Ovary (tissue), 7 donors: ENCODE measurements at regions not wholly inside any gene's neighbourhood (a gene's known extent, or its start where the extent isn't known, plus 50 kb on each side); places are given as distances from the start of the nearest gene placed in this dataset.

ENCODE experiments used
- DNase-seq, 5 donors: peaks; one replicate each; pipeline ENCODE4 v3.0.0-alpha.2; 2019 to 2020
- H3K27ac ChIP-seq, 2 donors: fragments of 200-600 bp; one replicate each; pipeline versions ENCODE4 v1.5.1 to v1.8.0; 2019 to 2022
- H3K27me3 ChIP-seq: fragments of 200-600 bp; one replicate; pipeline ENCODE4 v1.8.0; 2022
- H3K36me3 ChIP-seq: fragments of 200-600 bp; sonication (generic); one replicate; pipeline ENCODE4 v1.5.1; 2019
- H3K4me1 ChIP-seq: one replicate; pipeline ENCODE4 v1.8.1; 2013; ENCODE audit warnings: mild to moderate bottlenecking, moderate library complexity; ENCODE audit not compliant: insufficient read depth
- H3K4me3 ChIP-seq: fragments of 200-600 bp; sonication (generic); one replicate; pipeline ENCODE4 v1.5.1; 2017
- H3K9me3 ChIP-seq, 2 donors: fragments of 200-600 bp in 1 of 2; sonication (generic) in 1 of 2; one replicate each; pipeline versions ENCODE4 v1.5.1 to v1.8.1; 2013 to 2019; ENCODE audit warnings: mild to moderate bottlenecking in 1 of 2, moderate library complexity in 1 of 2
- CTCF ChIP-seq, 3 donors: fragments of 450-650 bp in 2 of 3; fragments of 200-600 bp in 1 of 3; IDR thresholded peaks; one replicate each; pipeline versions ENCODE4 v1.5.1 to v1.8.0; 2016 to 2022; ENCODE audit warnings: antibody characterized with exemption in 3 of 3, mild to moderate bottlenecking in 1 of 3
- EP300 ChIP-seq: sonication (generic); formaldehyde crosslinking; IDR thresholded peaks from one replicate; pipeline ENCODE4 v1.6.1; 2017; ENCODE audit warnings: antibody characterized with exemption
- POLR2A ChIP-seq: fragments of 450-650 bp; IDR thresholded peaks from one replicate; pipeline ENCODE4 v1.6.1; 2017; ENCODE audit warnings: antibody characterized with exemption, mild to moderate bottlenecking, moderate library complexity
- WGBS, 3 donors: extraction: QIAGEN DNeasy Blood & Tissue Kit in 1 of 3; methylation state at CpG; one replicate each; pipeline versions ENCODE4 v1.1.5 to v1.1.7; 2013 to 2017; 5-methylcytosine and 5-hydroxymethylcytosine counted together
- intact Hi-C, 4 donors: fragments of 100-400 bp; cut with DNase I; formaldehyde crosslinking; loops; one replicate each; pipeline versions ENCODE4 v1.11.0 to v1.15.1; 2022 to 2023
- donor health status: DM: no; HTN: no; CAD: no; lungs with moderate emphysema.
- donor health status: DM: no; HTN: no; CAD: no.
- donor health status: Bipolar disorder and iron deficiency.
- donor health status: DM: no; HTN: no; CAD: no.
- donor health status: DM: yes; HTN: yes; CAD: no.

- no peak for TF ChIP-seq POLR2A
- no peak for TF ChIP-seq CTCF (IDR thresholded peaks at IDR 0.05)
- TF ChIP-seq EP300, result no peak
- Histone ChIP-seq H3K9me3 (no peaks in the 10 kb centered on the region), H3K27ac (no peak overlapping the region), H3K27me3 (no peaks in the 10 kb centered on the region), H3K4me1 (peaks cover 4% of the 10 kb centered on the region), H3K4me3 (no peak overlapping the region), H3K36me3 (no peaks in the 10 kb centered on the region)
- DNase-seq, result no peak
- intact Hi-C loops, result no loop called here
- 74 to 90% (median 90%) methylated on average over 2 of the region's 2 CpGs for WGBS, 3 donors
Observed at GRCh38 chr2:181807526-181807925, 84.0 kb upstream of the ITPRID2 start.

GRCh38 chr2:181810823-181811695 lies 80.5 kb upstream of the ITPRID2 start:
- Histone ChIP-seq H3K36me3 (no peaks in the 10 kb centered on the region), H3K27ac (no peak overlapping the region), H3K4me3 (no peak overlapping the region), H3K27me3 (no peaks in the 10 kb centered on the region), H3K9me3 (no peaks in the 10 kb centered on the region), H3K4me1 (peaks cover 4% of the 10 kb centered on the region)
- DNase-seq, result no peak
- intact Hi-C loops, result no loop called here
- TF ChIP-seq POLR2A, result no peak
- TF ChIP-seq EP300, result no peak
- no peak for TF ChIP-seq CTCF (IDR thresholded peaks at IDR 0.05)
- 22 to 24% (median 23%) methylated on average over 9 of the region's 9 CpGs for WGBS, 3 donors

- peaks cover 4% of the 10 kb centered on the region for H3K4me1 ChIP-seq
- no peaks in the 10 kb centered on the region for H3K27me3 ChIP-seq
- no peaks in the 10 kb centered on the region for H3K9me3 ChIP-seq
- no peak for TF ChIP-seq CTCF (IDR thresholded peaks at IDR 0.05)
- no peak for TF ChIP-seq EP300
- no peak for TF ChIP-seq POLR2A
- H3K4me3 ChIP-seq, result no peak overlapping the region
- H3K27ac ChIP-seq, result no peak overlapping the region
- no peaks in the 10 kb centered on the region for H3K36me3 ChIP-seq
- WGBS, 3 donors, result 84 to 89% (median 85%) methylated on average over 2 of the region's 2 CpGs
- intact Hi-C loops, result no loop called here
- DNase-seq, result no peak
Observed at GRCh38 chr2:181812106-181812743, 79.3 kb upstream of the ITPRID2 start.

GRCh38 chr2:181814057-181814491 lies 77.5 kb upstream of the ITPRID2 start:
- 73 to 75% (median 73%) methylated on average over 3 of the region's 3 CpGs for WGBS, 3 donors
- H3K27ac ChIP-seq, result no peak overlapping the region
- intact Hi-C loops, result no loop called here
- H3K9me3 ChIP-seq, result no peaks in the 10 kb centered on the region
- peaks cover 4% of the 10 kb centered on the region for H3K4me1 ChIP-seq
- DNase-seq, result no peak
- no peak for TF ChIP-seq CTCF (IDR thresholded peaks at IDR 0.05)
- no peak for TF ChIP-seq POLR2A
- TF ChIP-seq EP300, result no peak
- H3K36me3 ChIP-seq, result no peaks in the 10 kb centered on the region
- H3K27me3 ChIP-seq, result no peaks in the 10 kb centered on the region
- no peak overlapping the region for H3K4me3 ChIP-seq
